NT2/D1 (cell line): ENCODE measurements at regions not wholly inside any gene's neighbourhood (a gene's known extent, or its start where the extent isn't known, plus 50 kb on each side); places are given as distances from the start of the nearest gene placed in this dataset.

Source experiments
- SUZ12 ChIP-seq: IDR thresholded peaks from 2 replicates; pipeline ENCODE4 v1.6.1; 2011; ENCODE audit not compliant: insufficient read length, insufficient read depth; ENCODE audit errors: extremely low read depth
- YY1 ChIP-seq: IDR thresholded peaks from 2 replicates; pipeline ENCODE4 v1.6.1; 2011; ENCODE audit not compliant: insufficient read length, insufficient read depth
- ZNF274 ChIP-seq: IDR thresholded peaks from 2 replicates; pipeline ENCODE4 v1.6.1; 2011; ENCODE audit warnings: mild to moderate bottlenecking, low read depth, low read length

DNA sequence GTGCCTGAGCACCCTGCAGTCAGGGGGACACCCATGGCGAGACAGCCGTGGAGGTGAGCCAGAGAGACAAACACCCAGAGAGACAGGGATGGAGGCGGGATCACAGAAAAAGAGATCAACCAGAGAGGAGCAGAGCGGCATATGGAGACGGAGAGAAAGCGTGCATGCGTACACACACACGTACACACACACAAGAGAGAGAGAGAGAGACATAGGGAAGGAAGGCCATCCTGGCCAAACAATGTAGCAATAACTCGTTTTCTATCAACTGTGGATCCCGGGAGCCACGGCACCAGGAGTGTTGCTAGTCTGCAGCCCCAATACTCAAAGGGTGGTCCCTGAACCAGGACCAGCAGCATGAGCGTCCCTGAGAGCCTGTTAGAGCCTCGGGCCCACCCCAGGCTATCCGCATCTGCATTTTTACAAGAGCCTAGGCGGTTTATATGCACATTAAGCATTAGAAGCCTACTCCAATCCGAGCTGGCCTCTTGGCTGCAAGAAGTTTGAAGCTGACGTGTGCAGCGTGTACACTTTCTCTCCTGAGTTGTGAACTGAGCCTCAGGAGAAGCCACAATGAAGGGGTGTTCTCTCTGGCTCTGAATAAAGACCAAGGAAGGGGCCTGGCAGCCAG lies 50.1 kb upstream of the MYCN start:
- TF ChIP-seq SUZ12 (no peak), YY1 (no peak), ZNF274 (no peak)
